IgD-negative memory B cell (primary cell): ENCODE measurements at regions not wholly inside any gene's neighbourhood (a gene's known extent, or its start where the extent isn't known, plus 50 kb on each side); places are given as distances from the start of the nearest gene placed in this dataset.
A peak's percentile ranks its signal among the peaks of the same experiment; 100 is the strongest.
"Not testable (repeated sequence)": the region's sequence is repeated elsewhere in the genome, so short reads cannot be mapped to it uniquely, and the experiment has no call there.

Source experiments
- H3K27ac Mint-ChIP-seq, 3 donors: one replicate each; pipeline ENCODE4 v1.8.0; 2020 to 2022; ENCODE audit warnings: mild to moderate bottlenecking in 3 of 3, mixed read lengths in 3 of 3, moderate library complexity in 1 of 3
- H3K27me3 Mint-ChIP-seq: one replicate; pipeline ENCODE4 v1.8.0; 2021; ENCODE audit warnings: mixed read lengths
- H3K36me3 Mint-ChIP-seq: one replicate; pipeline ENCODE4 v1.8.0; 2020; ENCODE audit warnings: mild to moderate bottlenecking, mixed read lengths
- H3K4me1 Mint-ChIP-seq, 3 donors: one replicate each; pipeline ENCODE4 v1.8.0; 2020 to 2022; ENCODE audit warnings: mixed read lengths in 3 of 3, mild to moderate bottlenecking in 1 of 3
- H3K4me3 Mint-ChIP-seq, 4 donors: one replicate each; pipeline ENCODE4 v1.8.0; 2020 to 2022; ENCODE audit warnings: mild to moderate bottlenecking in 4 of 4, mixed read lengths in 4 of 4, moderate library complexity in 3 of 4
- H3K9me3 Mint-ChIP-seq, 3 donors: one replicate each; pipeline ENCODE4 v1.8.0; 2020 to 2021; ENCODE audit warnings: mixed read lengths in 3 of 3, mild to moderate bottlenecking in 1 of 3

GRCh38 chr3:53401154-53401553 lies 53.8 kb upstream of the DCP1A start:
- Mint-ChIP-seq H3K4me3 (no peak overlapping the region), H3K27ac (no peak overlapping the region), H3K36me3 (no peaks in the 10 kb centered on the region), H3K9me3 (peaks cover 0 to 3% (median under 1%) of the 10 kb centered on the region in 3 donors), H3K27me3 (peaks cover 8% of the 10 kb centered on the region), H3K4me1 (no peaks in the 10 kb centered on the region)

DNA sequence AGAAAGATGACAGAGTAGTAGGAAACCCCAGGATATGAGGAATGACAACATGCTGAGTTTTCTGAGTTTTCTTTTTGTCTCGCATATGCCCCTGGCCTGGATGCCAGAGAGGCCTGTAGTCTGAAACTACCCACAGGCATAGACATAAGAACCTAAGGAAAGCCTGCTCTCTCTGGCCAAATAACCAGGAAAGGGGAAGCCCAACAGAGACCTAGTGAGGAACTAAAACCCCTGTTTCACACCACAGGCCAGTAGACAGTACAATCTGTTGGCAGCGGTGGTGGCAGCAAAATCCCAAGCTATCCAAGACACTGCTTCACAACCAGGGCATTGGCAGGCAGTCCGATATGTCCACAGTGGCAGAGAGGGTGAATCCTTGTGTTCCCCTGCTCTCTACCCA lies 55.0 kb upstream of the DCP1A start:
- H3K36me3 Mint-ChIP-seq, result no peaks in the 10 kb centered on the region
- peaks cover 0 to 3% (median 0%) of the 10 kb centered on the region in 3 donors for H3K9me3 Mint-ChIP-seq
- H3K27ac Mint-ChIP-seq, result no peak overlapping the region
- H3K27me3 Mint-ChIP-seq, result peaks cover 4% of the 10 kb centered on the region
- peaks cover 0 to 3% (median 2%) of the 10 kb centered on the region in 3 donors for H3K4me1 Mint-ChIP-seq
- no peak overlapping the region for H3K4me3 Mint-ChIP-seq

- Mint-ChIP-seq H3K36me3 (no peaks in the 10 kb centered on the region), H3K4me1 (peaks cover 2 to 4% (median 3%) of the 10 kb centered on the region in 3 donors), H3K9me3 (peaks cover 2 to 21% (median 17%) of the 10 kb centered on the region in 3 donors), H3K4me3 (no peak overlapping the region), H3K27ac (no peak overlapping the region), H3K27me3 (peaks cover 5% of the 10 kb centered on the region)
Observed at GRCh38 chr3:53411371-53411770, 64.0 kb upstream of the DCP1A start.

GRCh38 chr3:53412953-53413352 lies 65.6 kb upstream of the DCP1A start:
- H3K36me3 Mint-ChIP-seq, result no peaks in the 10 kb centered on the region
- peaks cover 7% of the 10 kb centered on the region for H3K27me3 Mint-ChIP-seq
- no peaks in the 10 kb centered on the region for H3K4me1 Mint-ChIP-seq
- H3K27ac Mint-ChIP-seq, result no peak overlapping the region
- H3K9me3 Mint-ChIP-seq, result peaks cover 2 to 21% (median 17%) of the 10 kb centered on the region in 3 donors
- H3K4me3 Mint-ChIP-seq, result no peak overlapping the region

- H3K4me3 Mint-ChIP-seq, result no peak overlapping the region
- H3K36me3 Mint-ChIP-seq, result peaks cover 2% of the 10 kb centered on the region
- no peak overlapping the region for H3K27ac Mint-ChIP-seq
- H3K4me1 Mint-ChIP-seq, result no peaks in the 10 kb centered on the region
- H3K27me3 Mint-ChIP-seq, result peaks cover 5% of the 10 kb centered on the region
- H3K9me3 Mint-ChIP-seq, result peaks cover 2 to 18% (median 17%) of the 10 kb centered on the region in 3 donors
Observed at GRCh38 chr3:53416530-53416929, 69.2 kb upstream of the DCP1A start.

GRCh38 chr3:53420831-53421230 lies 73.5 kb upstream of the DCP1A start:
- Mint-ChIP-seq H3K4me3 (no peak overlapping the region), H3K9me3 (peaks cover 0 to 4% (median 0%) of the 10 kb centered on the region in 3 donors), H3K27me3 (peaks cover 2% of the 10 kb centered on the region), H3K4me1 (no peaks in the 10 kb centered on the region), H3K36me3 (peaks cover 2% of the 10 kb centered on the region), H3K27ac (no peak overlapping the region)

DNA sequence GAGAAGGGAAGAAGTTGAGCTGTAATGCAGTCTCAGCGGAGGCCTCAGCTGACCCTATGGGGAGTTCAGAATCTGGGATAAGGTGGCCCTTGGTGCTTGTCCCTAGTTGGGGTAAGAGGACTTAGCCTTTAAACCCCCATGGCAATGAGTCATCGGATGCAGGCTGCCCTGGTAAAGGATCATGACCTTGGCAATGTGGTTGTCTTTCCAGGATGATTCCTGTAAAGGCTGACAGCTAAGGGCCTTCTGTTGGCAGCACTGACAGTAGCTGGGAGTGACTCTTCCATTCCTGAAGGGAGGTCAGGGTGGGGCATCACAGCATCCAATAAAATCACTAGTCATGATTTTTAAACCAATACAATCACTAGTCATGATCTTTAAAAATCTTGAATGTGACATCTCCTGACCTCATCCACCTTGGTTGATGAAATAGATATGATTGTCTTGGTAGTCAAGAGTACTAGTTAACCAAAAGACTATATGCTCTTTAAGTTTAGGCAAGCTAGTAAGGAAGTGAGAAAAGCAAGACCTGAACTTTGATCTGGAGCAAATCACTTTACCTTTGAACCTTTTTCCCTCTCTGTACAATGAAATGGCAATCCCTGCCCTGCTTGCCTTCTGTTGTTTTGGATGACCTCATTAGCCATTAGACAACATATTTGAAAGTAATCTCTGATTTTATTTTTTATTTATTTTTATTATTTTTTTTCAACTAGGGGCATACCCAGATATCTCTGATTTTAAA lies 71.3 kb upstream of the CACNA1D start:
- Mint-ChIP-seq H3K27me3 (no peaks in the 10 kb centered on the region), H3K36me3 (peaks cover 2% of the 10 kb centered on the region), H3K27ac (no peak overlapping the region), H3K4me1 (no peaks in the 10 kb centered on the region), H3K9me3 (peaks cover 0 to 4% (median 0%) of the 10 kb centered on the region in 3 donors), H3K4me3 (no peak overlapping the region)

GRCh38 chr3:53425936-53426335 lies 68.5 kb upstream of the CACNA1D start:
- Mint-ChIP-seq H3K27me3 (peaks cover 2% of the 10 kb centered on the region), H3K27ac (no peak overlapping the region), H3K4me1 (peaks cover 11 to 17% (median 16%) of the 10 kb centered on the region in 3 donors), H3K4me3 (no peak overlapping the region), H3K36me3 (no peaks in the 10 kb centered on the region), H3K9me3 (peaks cover 0 to 4% (median under 1%) of the 10 kb centered on the region in 3 donors)

GRCh38 chr3:53426918-53427317 lies 67.5 kb upstream of the CACNA1D start:
- Mint-ChIP-seq H3K9me3 (peaks cover 0 to 4% (median 1%) of the 10 kb centered on the region in 3 donors), H3K27ac (no peak overlapping the region), H3K27me3 (peaks cover 2% of the 10 kb centered on the region), H3K36me3 (no peaks in the 10 kb centered on the region), H3K4me3 (no peak overlapping the region), H3K4me1 (peaks cover 12 to 21% (median 16%) of the 10 kb centered on the region in 3 donors)

- Mint-ChIP-seq H3K4me1 (peaks cover 0 to 2% (median 0%) of the 10 kb centered on the region in 3 donors), H3K4me3 (no peak overlapping the region), H3K27me3 (no peaks in the 10 kb centered on the region), H3K36me3 (no peaks in the 10 kb centered on the region), H3K9me3 (no peaks in the 10 kb centered on the region), H3K27ac (no peak overlapping the region)
Observed at GRCh38 chr3:53436828-53437227, 57.6 kb upstream of the CACNA1D start.

DNA sequence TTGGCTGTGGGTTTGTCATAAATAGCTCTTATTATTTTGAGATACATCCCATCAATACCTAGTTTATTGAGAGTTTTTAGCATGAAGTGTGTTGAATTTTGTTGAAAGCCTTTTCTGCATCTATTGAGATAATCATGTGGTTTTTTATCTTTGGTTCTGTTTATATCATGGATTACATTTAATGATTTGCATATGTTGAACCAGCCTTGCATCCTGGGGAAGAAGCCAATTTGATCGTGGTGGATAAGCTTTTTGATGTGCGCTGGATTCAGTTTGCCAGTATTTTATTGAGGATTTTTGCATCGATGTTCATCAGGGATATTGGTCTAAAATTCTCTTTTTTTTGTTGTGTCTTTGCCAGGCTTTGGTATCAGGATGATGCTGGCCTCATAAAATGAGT lies 51.5 kb upstream of the CACNA1D start:
- H3K27ac Mint-ChIP-seq, H3K9me3 Mint-ChIP-seq, H3K4me1 Mint-ChIP-seq, H3K36me3 Mint-ChIP-seq: not testable (repeated sequence)
- H3K27me3 Mint-ChIP-seq, result peaks cover 16% of the 10 kb centered on the region
- H3K4me3 Mint-ChIP-seq, result peak overlapping the region in 1 of 4 donors; percentile 63
